K562 (cell line): ENCODE measurements at regions not wholly inside any gene's neighbourhood (a gene's known extent, or its start where the extent isn't known, plus 50 kb on each side); places are given as distances from the start of the nearest gene placed in this dataset.

ENCODE experiments used
- ATAC-seq: fragments of 200-7000 bp; cut with Tn5 transposase; 3 replicates; pipeline ENCODE4 v1.9.1; 2020; ENCODE audit warnings: moderate library complexity
- BruUV-seq: library from RNA; stranded (reverse); fragments of 400-500 nt; replicated peaks from 2 replicates; lab custom pipeline; 2021; lab: Mats Ljungman, UMichigan
- CTCF ChIA-PET: fragments of 300-600 bp; formaldehyde crosslinking; extraction: SDS; loops from one replicate; lab custom pipeline; 2021; ENCODE audit warnings: low intra/inter-chr PET ratio; lab: Yijun Ruan, JAX
- POLR2A ChIA-PET: fragments of 300-600, 350-650 bp; sonication (Branson Sonifier 250); formaldehyde crosslinking; extraction: SDS; loops from one replicate; lab custom pipeline; 2021; ENCODE audit warnings: antibody characterized with exemption, inconsistent platforms; lab: Yijun Ruan, JAX
- DNase-seq, 4 experiments: peaks; one replicate each; pipeline versions ENCODE4 v3.0.0 to v3.0.0-alpha.2; 2011 to 2018; ENCODE audit warnings: low spot score in 3 of 4, mixed read lengths in 3 of 4; ENCODE audit errors: extremely low read depth in 1 of 4
- FAIRE-seq: peaks from 2 replicates; lab custom pipeline; 2011; peaks lifted over from hg19 to GRCh38; lab: Jason Lieb, UNC
- H2AFZ ChIP-seq: 2 replicates; pipeline ENCODE4 v1.6.0; 2011; ENCODE audit warnings: low read depth, low read length, control low read depth, inconsistent platforms
- H3K27ac ChIP-seq: fragments of 200-600 bp; 3 replicates; pipeline ENCODE4 v1.8.0; 2011; ENCODE audit warnings: low read depth, mild to moderate bottlenecking, control low read depth, inconsistent platforms, low read length, moderate library complexity, mixed read lengths; ENCODE audit errors: extremely low read depth
- H3K27me3 ChIP-seq, 2 experiments: fragments of 300-600 bp in 1 of 2; 2 replicates in 1 of 2; 3 replicates in 1 of 2; pipeline versions ENCODE4 v1.6.0 to v1.8.0; 2011; ENCODE audit warnings: inconsistent platforms in 2 of 2, low read length in 2 of 2, mild to moderate bottlenecking in 1 of 2, mixed read lengths in 1 of 2, moderate library complexity in 1 of 2; ENCODE audit not compliant: control insufficient read depth in 2 of 2, insufficient read depth in 2 of 2
- H3K36me3 ChIP-seq: fragments of 300-600 bp; 3 replicates; pipeline ENCODE4 v1.8.0; 2011; ENCODE audit warnings: mild to moderate bottlenecking, low read length, inconsistent platforms; ENCODE audit not compliant: control insufficient read depth, insufficient read depth
- H3K4me1 ChIP-seq, 2 experiments: fragments of 200-600 bp in 1 of 2; replicated peaks in 1 of 2; 2 replicates in 1 of 2; 3 replicates in 1 of 2; pipeline versions ENCODE4 v1.5.1 to v1.8.0; 2011; ENCODE audit warnings: inconsistent platforms in 2 of 2, low read length in 2 of 2, mild to moderate bottlenecking in 1 of 2, mixed read lengths in 1 of 2, moderate library complexity in 1 of 2; ENCODE audit not compliant: control insufficient read depth in 2 of 2, insufficient read depth in 2 of 2
- H3K4me2 ChIP-seq: 2 replicates; pipeline ENCODE4 v1.6.1; 2011; ENCODE audit warnings: low read length, control low read depth, inconsistent platforms, mixed read lengths; ENCODE audit not compliant: insufficient read depth
- H3K4me3 ChIP-seq: fragments of 200-600 bp; sonication (generic), shearing (Covaris generic); 2 replicates; pipeline ENCODE4 v1.5.1; 2016; ENCODE audit warnings: control low read depth, inconsistent platforms
- H3K79me2 ChIP-seq: fragments of 200-600 bp; 3 replicates; pipeline ENCODE4 v1.8.0; 2011; ENCODE audit warnings: low read length, inconsistent platforms; ENCODE audit not compliant: control insufficient read depth, insufficient read depth
- H3K9ac ChIP-seq, 2 experiments: 2 replicates each; pipeline versions ENCODE4 v1.6.0 to v1.6.1; 2011; ENCODE audit warnings: low read depth in 2 of 2, low read length in 2 of 2, control low read depth in 1 of 2, inconsistent platforms in 1 of 2, mild to moderate bottlenecking in 1 of 2, mixed read lengths in 1 of 2; ENCODE audit not compliant: insufficient read depth in 1 of 2
- H3K9me1 ChIP-seq: one replicate; pipeline ENCODE4 v1.6.0; 2011; ENCODE audit warnings: inconsistent platforms, mild to moderate bottlenecking, low read length, moderate library complexity; ENCODE audit not compliant: control insufficient read depth, insufficient read depth
- H3K9me3 ChIP-seq: replicated peaks from 2 replicates; pipeline ENCODE4 v1.5.1; 2011; ENCODE audit warnings: low read depth, low read length, inconsistent platforms; ENCODE audit not compliant: control insufficient read depth, insufficient read depth
- H4K20me1 ChIP-seq: replicated peaks from 2 replicates; pipeline ENCODE4 v1.6.1; 2011; ENCODE audit warnings: low read length, inconsistent platforms, mixed read lengths; ENCODE audit not compliant: control insufficient read depth, insufficient read depth
- ARNT ChIP-seq, 2 experiments: fragments of 450-650 bp; IDR thresholded peaks; 2 replicates each; pipeline ENCODE4 v1.6.1; 2016; ENCODE audit warnings: mild to moderate bottlenecking in 1 of 2
- LEF1 ChIP-seq: fragments of 450-650 bp; IDR thresholded peaks from 2 replicates; pipeline ENCODE4 v1.6.1; 2016; ENCODE audit warnings: mild to moderate bottlenecking
- PCBP1 ChIP-seq: fragments of 200-400 bp; formaldehyde crosslinking; IDR thresholded peaks from 2 replicates; pipeline ENCODE4 v1.6.1; 2018; ENCODE audit warnings: mild to moderate bottlenecking, low read depth, low read length; ENCODE audit not compliant: poor library complexity, severe bottlenecking
- PRMT5 ChIP-seq: sonication (generic); formaldehyde crosslinking; IDR thresholded peaks from 2 replicates; pipeline ENCODE4 v1.5.0; 2020; ENCODE audit warnings: missing genetic modification reagents
- RBBP5 ChIP-seq: fragments of 200-600 bp; sonication (generic); IDR thresholded peaks from 2 replicates; pipeline ENCODE4 v1.6.1; 2012; ENCODE audit warnings: borderline replicate concordance, mild to moderate bottlenecking, low read length, control low read depth, inconsistent platforms; ENCODE audit not compliant: insufficient read depth, poor library complexity, severe bottlenecking
- SNIP1 ChIP-seq: fragments of 450-650 bp; IDR thresholded peaks from 2 replicates; pipeline ENCODE4 v1.7.1; 2017; ENCODE audit warnings: low read depth, mild to moderate bottlenecking
- TBL1XR1 ChIP-seq, 2 experiments: IDR thresholded peaks; 2 replicates each; pipeline ENCODE4 v1.6.1; 2012; ENCODE audit warnings: improper control_type of control experiment in 2 of 2, low read length in 2 of 2, mild to moderate bottlenecking in 1 of 2
- ZFP30 ChIP-seq: fragments of 250-450 bp; sonication (Bioruptor Pico); IDR thresholded peaks from 2 replicates; pipeline ENCODE4 v1.8.0; 2022; ENCODE audit warnings: moderate library complexity, mild to moderate bottlenecking, inconsistent platforms, borderline replicate concordance
- ZNF384 ChIP-seq: IDR thresholded peaks from 2 replicates; pipeline ENCODE4 v1.6.1; 2012; ENCODE audit warnings: low read depth, low read length, improper control_type of control experiment
- ZNF586 ChIP-seq: fragments of 450-650 bp; formaldehyde crosslinking; conservative IDR thresholded peaks from 2 replicates; pipeline ENCODE4 v1.4.0; 2020; ENCODE audit warnings: mild to moderate bottlenecking, moderate library complexity
- ZNF696 ChIP-seq: fragments of 250-450 bp; sonication (Bioruptor Pico); conservative IDR thresholded peaks from 2 replicates; pipeline ENCODE4 v1.4.0; 2020; ENCODE audit warnings: mild to moderate bottlenecking, moderate library complexity
- ZNF77 ChIP-seq: fragments of 250-450 bp; sonication (Bioruptor Pico); IDR thresholded peaks from 2 replicates; pipeline ENCODE4 v1.5.0; 2020
- WGBS: fragments of 100-300 bp; shearing (Covaris generic); methylation state at CpG from one replicate; pipeline ENCODE4 v1.1.6; 2016; ENCODE audit warnings: low coverage, mixed read lengths; ENCODE audit not compliant: insufficient coverage; ENCODE audit errors: missing lambda C conversion rate; 5-methylcytosine and 5-hydroxymethylcytosine counted together
- in situ Hi-C: fragments of 300-500 bp; cut with MboI; formaldehyde crosslinking; loops from 4 replicates; pipeline ENCODE4 v1.15.0; 2018; ENCODE audit warnings: inconsistent platforms, mixed read lengths
- intact Hi-C: fragments of 100-400 bp; cut with micrococcal nuclease; formaldehyde crosslinking; loops from 2 replicates; pipeline ENCODE4 v1.14.2; 2022
- TF ChIP-seq, protein P1 (sequence below): fragments of 250-450 bp; sonication (Bioruptor Pico); IDR thresholded peaks from 2 replicates; pipeline ENCODE4 v1.5.0; 2021
- TF ChIP-seq, protein P2 (sequence below), 2 experiments: IDR thresholded peaks; 2 replicates each; pipeline ENCODE4 v1.6.1; 2012; ENCODE audit warnings: improper control_type of control experiment in 2 of 2, low read depth in 2 of 2, low read length in 2 of 2, borderline replicate concordance in 1 of 2

DNA sequence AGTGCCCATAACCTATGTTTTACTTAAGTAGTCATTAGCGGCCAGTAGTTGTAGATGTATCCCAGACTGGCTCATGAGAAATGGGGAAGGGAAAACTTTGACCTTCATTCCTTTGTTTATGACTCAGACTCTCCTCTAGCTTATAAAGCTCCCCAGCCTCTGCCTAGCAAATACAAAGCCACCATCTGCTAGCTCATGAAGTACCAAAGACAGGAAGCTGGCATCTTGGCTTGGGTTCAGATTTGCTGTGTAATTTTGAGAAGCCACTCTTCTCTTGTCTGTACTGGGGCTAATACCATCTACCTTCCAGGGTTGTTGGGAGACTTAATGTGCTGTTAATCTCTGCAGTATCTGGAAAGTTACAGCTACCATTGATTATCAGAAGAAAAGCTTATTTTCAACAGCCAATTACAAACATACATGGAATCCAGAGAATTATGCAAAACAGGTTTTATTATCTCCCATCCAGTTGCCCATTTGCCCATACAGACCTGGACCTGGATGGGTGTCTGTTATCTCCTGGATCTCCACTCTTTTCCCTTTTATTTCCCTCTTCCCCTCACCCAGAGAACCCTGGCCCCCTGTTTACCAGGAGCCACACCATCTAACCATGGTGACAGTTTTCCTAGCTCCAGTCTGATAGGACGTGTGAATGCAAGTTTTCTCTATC lies 153.8 kb downstream of the SEMA6D start:
- POLR2A ChIA-PET: no interaction called here
- no peak overlapping the region for H2AFZ ChIP-seq
- ATAC-seq (no peak), DNase-seq (no peak)
- no peaks in the 10 kb centered on the region; the same call in 1 of the 2 replicates for H3K9me3 ChIP-seq
- no peak overlapping the region for H3K4me3 ChIP-seq
- H3K27ac ChIP-seq: no peak overlapping the region
- WGBS: 4% methylated on average over 2 of the region's 2 CpGs
- H3K4me1 ChIP-seq: no peaks in the 10 kb centered on the region
- no TSS peak for BruUV-seq
- intact Hi-C loops: no loop called here
- H4K20me1 ChIP-seq: no peaks in the 10 kb centered on the region
- no peak overlapping the region for H3K9ac ChIP-seq
- no peak overlapping the region for H3K4me2 ChIP-seq
- H3K27me3 ChIP-seq: no peaks in the 10 kb centered on the region
- no peaks in the 10 kb centered on the region for H3K9me1 ChIP-seq
- TF ChIP-seq ZNF77 (CRISPR knock-in tag): no peak
- no peak for TF ChIP-seq LEF1
- TF ChIP-seq, protein P1, sequence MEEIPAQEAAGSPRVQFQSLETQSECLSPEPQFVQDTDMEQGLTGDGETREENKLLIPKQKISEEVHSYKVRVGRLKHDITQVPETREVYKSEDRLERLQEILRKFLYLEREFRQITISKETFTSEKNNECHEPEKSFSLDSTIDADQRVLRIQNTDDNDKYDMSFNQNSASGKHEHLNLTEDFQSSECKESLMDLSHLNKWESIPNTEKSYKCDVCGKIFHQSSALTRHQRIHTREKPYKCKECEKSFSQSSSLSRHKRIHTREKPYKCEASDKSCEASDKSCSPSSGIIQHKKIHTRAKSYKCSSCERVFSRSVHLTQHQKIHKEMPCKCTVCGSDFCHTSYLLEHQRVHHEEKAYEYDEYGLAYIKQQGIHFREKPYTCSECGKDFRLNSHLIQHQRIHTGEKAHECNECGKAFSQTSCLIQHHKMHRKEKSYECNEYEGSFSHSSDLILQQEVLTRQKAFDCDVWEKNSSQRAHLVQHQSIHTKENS (CRISPR knock-in tag): no peak
- TF ChIP-seq ARNT (IDR thresholded peaks at IDR 0.05): no peak
- TF ChIP-seq TBL1XR1 (IDR thresholded peaks at IDR 0.05; ENCODE audit: low read length in 2 of 2): no peak
- no peak for TF ChIP-seq SNIP1
- no peak for TF ChIP-seq ZFP30
- no peak for TF ChIP-seq PRMT5
- TF ChIP-seq ZNF586 (CRISPR knock-in tag): no peak
- no peak for TF ChIP-seq PCBP1
- TF ChIP-seq RBBP5: no peak
- TF ChIP-seq, protein P2, sequence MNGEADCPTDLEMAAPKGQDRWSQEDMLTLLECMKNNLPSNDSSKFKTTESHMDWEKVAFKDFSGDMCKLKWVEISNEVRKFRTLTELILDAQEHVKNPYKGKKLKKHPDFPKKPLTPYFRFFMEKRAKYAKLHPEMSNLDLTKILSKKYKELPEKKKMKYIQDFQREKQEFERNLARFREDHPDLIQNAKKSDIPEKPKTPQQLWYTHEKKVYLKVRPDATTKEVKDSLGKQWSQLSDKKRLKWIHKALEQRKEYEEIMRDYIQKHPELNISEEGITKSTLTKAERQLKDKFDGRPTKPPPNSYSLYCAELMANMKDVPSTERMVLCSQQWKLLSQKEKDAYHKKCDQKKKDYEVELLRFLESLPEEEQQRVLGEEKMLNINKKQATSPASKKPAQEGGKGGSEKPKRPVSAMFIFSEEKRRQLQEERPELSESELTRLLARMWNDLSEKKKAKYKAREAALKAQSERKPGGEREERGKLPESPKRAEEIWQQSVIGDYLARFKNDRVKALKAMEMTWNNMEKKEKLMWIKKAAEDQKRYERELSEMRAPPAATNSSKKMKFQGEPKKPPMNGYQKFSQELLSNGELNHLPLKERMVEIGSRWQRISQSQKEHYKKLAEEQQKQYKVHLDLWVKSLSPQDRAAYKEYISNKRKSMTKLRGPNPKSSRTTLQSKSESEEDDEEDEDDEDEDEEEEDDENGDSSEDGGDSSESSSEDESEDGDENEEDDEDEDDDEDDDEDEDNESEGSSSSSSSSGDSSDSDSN (IDR thresholded peaks at IDR 0.05; ENCODE audit: borderline replicate concordance in 1 of 2, low read depth in 2 of 2, low read length in 2 of 2): no peak
- TF ChIP-seq ZNF696 (CRISPR knock-in tag): no peak
- TF ChIP-seq ZNF384: no peak
- TF ChIP-seq, all 486 proteins: peak for 0
- in situ Hi-C loops: no loop called here
- CTCF ChIA-PET: no interaction called here
- no peak for FAIRE-seq
- no peaks in the 10 kb centered on the region for H3K79me2 ChIP-seq
- H3K36me3 ChIP-seq: no peaks in the 10 kb centered on the region
